ENCODE measurements at regions not wholly inside any gene's neighbourhood (a gene's known extent, or its start where the extent isn't known, plus 50 kb on each side); places are given as distances from the start of the nearest gene placed in this dataset.
"Not testable (repeated sequence)": the region's sequence is repeated elsewhere in the genome, so short reads cannot be mapped to it uniquely, and the experiment has no call there.

- DNase-seq: no peak
Measured at GRCh38 chr12:131192951-131193350, 239.2 kb downstream of the ADGRD1 start.

- DNase-seq: no peak
Measured at GRCh38 chr12:131194166-131194565, 240.5 kb downstream of the ADGRD1 start.

GRCh38 chr12:131195796-131196195, 242.1 kb downstream of the ADGRD1 start:
- DNase-seq: no peak

- no peak for DNase-seq
Measured at GRCh38 chr12:131196220-131196619, 242.5 kb downstream of the ADGRD1 start.

- DNase-seq: no peak
Measured at GRCh38 chr12:131197490-131197889, 243.8 kb downstream of the ADGRD1 start.

GRCh38 chr12:131199221-131199620, 245.5 kb downstream of the ADGRD1 start:
- DNase-seq: no peak

- not testable (repeated sequence) for DNase-seq
Measured at GRCh38 chr12:131201912-131202311, 248.2 kb downstream of the ADGRD1 start.

- DNase-seq: no peak
Measured at GRCh38 chr12:131202592-131203378, 249.1 kb downstream of the ADGRD1 start.

GRCh38 chr12:131203666-131204415, 250.1 kb downstream of the ADGRD1 start:
- DNase-seq: no peak

GRCh38 chr12:131204416-131205274, 250.9 kb downstream of the ADGRD1 start:
- DNase-seq: no peak

GRCh38 chr12:131205275-131205933, 251.7 kb downstream of the ADGRD1 start:
- DNase-seq: not testable (repeated sequence)

- DNase-seq: not testable (repeated sequence)
Measured at GRCh38 chr12:131206630-131207299, 253.1 kb downstream of the ADGRD1 start.

GRCh38 chr12:131207300-131207660, 253.6 kb downstream of the ADGRD1 start:
- DNase-seq: not testable (repeated sequence)

GRCh38 chr12:131207841-131208240, 254.1 kb downstream of the ADGRD1 start:
- DNase-seq: not testable (repeated sequence)

- DNase-seq: no peak
Measured at GRCh38 chr12:131208425-131208824, 254.7 kb downstream of the ADGRD1 start.

- DNase-seq: no peak
Measured at GRCh38 chr12:131209082-131210070, 255.7 kb downstream of the ADGRD1 start.

- no peak for DNase-seq
Measured at GRCh38 chr12:131210506-131211339, 257.0 kb downstream of the ADGRD1 start.

- DNase-seq: no peak
Measured at GRCh38 chr12:131211340-131211938, 257.7 kb downstream of the ADGRD1 start.

GRCh38 chr12:131213896-131214442, 260.3 kb downstream of the ADGRD1 start:
- DNase-seq: no peak
